ENCODE measurements at regions not wholly inside any gene's neighbourhood (a gene's known extent, or its start where the extent isn't known, plus 50 kb on each side); places are given as distances from the start of the nearest gene placed in this dataset.
"Not testable (repeated sequence)": the region's sequence is repeated elsewhere in the genome, so short reads cannot be mapped to it uniquely, and the experiment has no call there.

GRCh38 chr6:133809406-133809805 lies 79.5 kb upstream of the TCF21 start:
- TF ChIP-seq CTCF (IDR thresholded peaks at IDR 0.05; ENCODE audit: low read depth, low read length): no peak
- no peak overlapping the region for H3K4me3 ChIP-seq (ENCODE audit: low read depth, low read length)

- no peak for TF ChIP-seq CTCF (IDR thresholded peaks at IDR 0.05; ENCODE audit: low read depth, low read length)
Measured at GRCh38 chr6:133811557-133811956, 77.4 kb upstream of the TCF21 start.

GRCh38 chr6:133812446-133812845 lies 76.5 kb upstream of the TCF21 start:
- H3K4me3 ChIP-seq (ENCODE audit: low read depth, low read length): not testable (repeated sequence)

More at GRCh38 chr6:133811557-133811956, 77.4 kb upstream of the TCF21 start:
- no peak overlapping the region for H3K4me3 ChIP-seq (ENCODE audit: low read depth, low read length)

GRCh38 chr6:133814238-133814637 lies 74.7 kb upstream of the TCF21 start:
- H3K4me3 ChIP-seq (ENCODE audit: low read depth, low read length): no peak overlapping the region
- no peak for TF ChIP-seq CTCF (IDR thresholded peaks at IDR 0.05; ENCODE audit: low read depth, low read length)

- no peak for TF ChIP-seq CTCF (IDR thresholded peaks at IDR 0.05; ENCODE audit: low read depth, low read length)
- no peak overlapping the region for H3K4me3 ChIP-seq (ENCODE audit: low read depth, low read length)
Measured at GRCh38 chr6:133814797-133815196, 74.1 kb upstream of the TCF21 start.

- H3K4me3 ChIP-seq (ENCODE audit: low read depth, low read length): no peak overlapping the region
- TF ChIP-seq CTCF (IDR thresholded peaks at IDR 0.05; ENCODE audit: low read depth, low read length): no peak
Measured at GRCh38 chr6:133815313-133815712, 73.6 kb upstream of the TCF21 start.

GRCh38 chr6:133816171-133816570 lies 72.7 kb upstream of the TCF21 start:
- H3K4me3 ChIP-seq (ENCODE audit: low read depth, low read length): no peak overlapping the region
- no peak for TF ChIP-seq CTCF (IDR thresholded peaks at IDR 0.05; ENCODE audit: low read depth, low read length)

GRCh38 chr6:133817460-133818047 lies 71.4 kb upstream of the TCF21 start:
- peak; percentile 50 for TF ChIP-seq CTCF (IDR thresholded peaks at IDR 0.05; ENCODE audit: low read depth, low read length)
- H3K4me3 ChIP-seq (ENCODE audit: low read depth, low read length): no peak overlapping the region

Measured in WI38 (cell line).